MM.1S (cell line): ENCODE measurements at regions not wholly inside any gene's neighbourhood (a gene's known extent, or its start where the extent isn't known, plus 50 kb on each side); places are given as distances from the start of the nearest gene placed in this dataset.

Experiments used
- EZH2 ChIP-seq: fragments of 300-600 bp; sonication (generic); optimal IDR thresholded peaks from 2 replicates; pipeline ENCODE3; 2017; ENCODE audit warnings: low read depth, mild to moderate bottlenecking, antibody characterized with exemption, low read length, mixed read lengths
- EZH2phosphoT487 ChIP-seq: fragments of 300-600 bp; sonication (generic); IDR thresholded peaks from 2 replicates; pipeline ENCODE4 v1.6.1; 2018; ENCODE audit warnings: antibody characterized with exemption, low read length
- TF ChIP-seq, protein P1 (sequence below): fragments of 300-600 bp; sonication (generic); IDR thresholded peaks from 2 replicates; pipeline ENCODE4 v1.5.1; 2016; ENCODE audit warnings: antibody characterized with exemption, low read length, mixed read lengths

DNA sequence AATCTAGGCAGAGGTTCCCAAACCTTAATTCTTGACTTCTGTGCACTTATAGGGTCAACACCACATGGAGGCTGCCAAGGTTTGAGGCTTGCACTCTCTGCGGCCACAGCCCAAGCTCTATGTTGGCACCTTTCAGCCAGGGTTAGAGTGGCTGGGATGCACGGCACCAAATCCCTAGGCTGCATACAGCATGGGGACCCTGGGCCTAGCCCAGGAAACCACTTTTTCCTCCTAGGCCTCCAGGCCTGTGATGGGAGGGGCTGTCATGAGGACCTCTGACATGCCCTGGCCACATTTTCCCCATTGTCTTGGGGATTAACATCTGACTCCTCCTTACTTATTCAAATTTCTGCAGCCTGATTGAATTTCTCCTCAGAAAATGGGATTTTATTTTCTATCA is 165.4 kb downstream of the SI start:
- TF ChIP-seq, protein P1, sequence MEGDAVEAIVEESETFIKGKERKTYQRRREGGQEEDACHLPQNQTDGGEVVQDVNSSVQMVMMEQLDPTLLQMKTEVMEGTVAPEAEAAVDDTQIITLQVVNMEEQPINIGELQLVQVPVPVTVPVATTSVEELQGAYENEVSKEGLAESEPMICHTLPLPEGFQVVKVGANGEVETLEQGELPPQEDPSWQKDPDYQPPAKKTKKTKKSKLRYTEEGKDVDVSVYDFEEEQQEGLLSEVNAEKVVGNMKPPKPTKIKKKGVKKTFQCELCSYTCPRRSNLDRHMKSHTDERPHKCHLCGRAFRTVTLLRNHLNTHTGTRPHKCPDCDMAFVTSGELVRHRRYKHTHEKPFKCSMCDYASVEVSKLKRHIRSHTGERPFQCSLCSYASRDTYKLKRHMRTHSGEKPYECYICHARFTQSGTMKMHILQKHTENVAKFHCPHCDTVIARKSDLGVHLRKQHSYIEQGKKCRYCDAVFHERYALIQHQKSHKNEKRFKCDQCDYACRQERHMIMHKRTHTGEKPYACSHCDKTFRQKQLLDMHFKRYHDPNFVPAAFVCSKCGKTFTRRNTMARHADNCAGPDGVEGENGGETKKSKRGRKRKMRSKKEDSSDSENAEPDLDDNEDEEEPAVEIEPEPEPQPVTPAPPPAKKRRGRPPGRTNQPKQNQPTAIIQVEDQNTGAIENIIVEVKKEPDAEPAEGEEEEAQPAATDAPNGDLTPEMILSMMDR = no peak
- TF ChIP-seq EZH2 (no peak), EZH2phosphoT487 (no peak)
